ENCODE measurements at regions not wholly inside any gene's neighbourhood (a gene's known extent, or its start where the extent isn't known, plus 50 kb on each side); places are given as distances from the start of the nearest gene placed in this dataset.

DNA sequence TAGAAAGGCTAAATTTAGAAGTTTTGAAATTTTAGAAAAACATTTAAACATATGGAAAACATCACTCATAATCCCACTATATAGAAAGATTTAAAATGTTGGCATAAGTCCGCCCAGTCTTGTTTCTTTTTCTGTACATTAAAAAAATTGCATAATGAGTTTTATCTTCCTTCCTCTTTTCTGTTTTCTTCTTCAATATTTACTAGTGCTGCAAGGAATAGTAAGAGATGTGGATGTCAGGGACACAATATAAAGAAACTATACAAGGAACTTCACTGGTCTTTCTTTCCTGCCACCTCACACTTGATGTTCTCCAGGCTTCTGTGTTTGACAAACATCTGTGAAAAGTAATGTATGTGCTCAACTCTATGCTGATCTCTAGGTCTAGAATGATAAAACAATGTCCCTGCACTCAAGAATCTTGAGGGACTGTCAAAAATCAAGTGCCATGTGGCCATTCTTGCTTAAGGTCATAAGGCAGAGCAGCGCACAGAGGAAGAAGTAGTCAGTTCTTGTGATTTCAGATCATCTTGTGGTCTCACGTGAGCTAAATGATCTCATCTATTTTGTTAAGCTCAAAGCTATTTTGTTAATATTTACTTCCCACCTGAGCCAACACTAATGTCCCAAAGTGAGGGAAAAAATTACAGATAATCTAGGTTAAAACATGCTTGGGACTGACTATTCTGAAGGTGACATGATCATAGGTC is 186.9 kb upstream of the OBI1 start:
- Histone ChIP-seq H3K9ac (ENCODE audit: insufficient read length, low read depth) (no peak overlapping the region), H3K27me3 (ENCODE audit: insufficient read depth, insufficient read length) (no peaks in the 10 kb centered on the region), H3K4me3 (ENCODE audit: insufficient read length, low read depth) (no peak overlapping the region), H3K36me3 (ENCODE audit: insufficient read depth, insufficient read length, low read length) (no peaks in the 10 kb centered on the region), H3K9me3 (ENCODE audit: insufficient read depth, low read length) (no peaks in the 10 kb centered on the region), H3K4me1 (ENCODE audit: insufficient read depth, insufficient read length) (no peaks in the 10 kb centered on the region)
- DNase-seq (ENCODE audit: low read depth, low spot score), result no peak
- TF ChIP-seq YY1 (IDR thresholded peaks at IDR 0.05; ENCODE audit: insufficient read depth, insufficient read length), result no peak
- no peak for TF ChIP-seq SUZ12 (IDR thresholded peaks at IDR 0.05; ENCODE audit: extremely low read depth, insufficient read depth, insufficient read length)
- TF ChIP-seq ZNF274 (IDR thresholded peaks at IDR 0.05; ENCODE audit: low read depth, low read length), result no peak

DNA sequence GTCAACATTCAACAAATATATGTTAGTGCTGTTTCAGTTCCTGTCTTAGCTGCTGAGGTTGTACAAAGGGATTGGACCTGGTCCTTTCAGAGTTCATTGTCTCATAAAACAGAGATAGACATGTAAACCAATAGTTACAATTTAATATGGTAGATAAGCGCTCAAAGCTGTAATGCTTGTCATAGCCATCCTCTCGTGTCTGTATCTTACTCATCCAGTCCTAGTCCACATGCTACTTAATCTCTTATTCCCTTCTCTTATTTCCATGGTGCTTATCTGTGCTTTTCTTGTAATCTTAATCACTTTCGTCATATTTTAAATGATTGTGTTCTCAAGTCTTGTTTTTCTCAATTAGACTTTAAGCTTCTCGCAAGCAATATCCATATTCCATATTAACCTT is 185.2 kb upstream of the OBI1 start:
- Histone ChIP-seq H3K27me3 (ENCODE audit: insufficient read depth, insufficient read length) (no peaks in the 10 kb centered on the region), H3K9me3 (ENCODE audit: insufficient read depth, low read length) (no peaks in the 10 kb centered on the region), H3K4me1 (ENCODE audit: insufficient read depth, insufficient read length) (no peaks in the 10 kb centered on the region), H3K36me3 (ENCODE audit: insufficient read depth, insufficient read length, low read length) (no peaks in the 10 kb centered on the region), H3K9ac (ENCODE audit: insufficient read length, low read depth) (no peak overlapping the region), H3K4me3 (ENCODE audit: insufficient read length, low read depth) (no peak overlapping the region)
- DNase-seq (ENCODE audit: low read depth, low spot score), result no peak
- TF ChIP-seq ZNF274 (IDR thresholded peaks at IDR 0.05; ENCODE audit: low read depth, low read length), result no peak

DNA sequence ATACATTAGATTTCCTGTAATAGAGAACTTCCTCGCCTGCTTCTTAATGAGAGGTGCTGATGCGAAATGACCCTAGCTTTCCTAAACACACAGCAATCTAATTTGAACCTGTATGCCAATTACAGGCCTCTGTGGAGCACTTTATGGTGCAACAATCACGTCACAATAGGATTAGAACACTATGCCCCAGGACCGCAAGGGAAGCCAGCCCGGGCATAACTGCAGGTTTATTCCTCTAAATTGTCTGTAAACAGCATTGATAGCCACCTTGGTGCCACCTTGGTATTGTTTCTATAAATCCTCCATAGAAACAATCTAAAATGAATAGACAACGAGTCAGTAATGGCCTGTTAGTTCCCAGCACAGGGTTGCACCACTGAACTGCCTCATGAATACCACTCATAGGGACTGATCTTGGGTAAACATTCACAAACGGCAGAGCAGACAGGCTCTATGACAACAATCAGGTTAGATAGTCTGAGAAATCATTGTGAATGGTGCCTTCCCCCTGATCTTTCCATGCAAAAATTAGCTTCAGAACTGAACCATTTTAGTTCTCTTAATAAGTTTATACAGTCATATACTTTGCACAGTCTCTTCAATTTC is 182.5 kb upstream of the OBI1 start:
- TF ChIP-seq YY1 (IDR thresholded peaks at IDR 0.05; ENCODE audit: insufficient read depth, insufficient read length) (no peak), ZNF274 (IDR thresholded peaks at IDR 0.05; ENCODE audit: low read depth, low read length) (no peak), SUZ12 (IDR thresholded peaks at IDR 0.05; ENCODE audit: extremely low read depth, insufficient read depth, insufficient read length) (no peak)
- Histone ChIP-seq H3K9me3 (ENCODE audit: insufficient read depth, low read length) (no peaks in the 10 kb centered on the region), H3K27me3 (ENCODE audit: insufficient read depth, insufficient read length) (no peaks in the 10 kb centered on the region), H3K4me3 (ENCODE audit: insufficient read length, low read depth) (no peak overlapping the region), H3K36me3 (ENCODE audit: insufficient read depth, insufficient read length, low read length) (no peaks in the 10 kb centered on the region), H3K9ac (ENCODE audit: insufficient read length, low read depth) (no peak overlapping the region), H3K4me1 (ENCODE audit: insufficient read depth, insufficient read length) (no peaks in the 10 kb centered on the region)
- DNase-seq (ENCODE audit: low read depth, low spot score), result no peak

DNA sequence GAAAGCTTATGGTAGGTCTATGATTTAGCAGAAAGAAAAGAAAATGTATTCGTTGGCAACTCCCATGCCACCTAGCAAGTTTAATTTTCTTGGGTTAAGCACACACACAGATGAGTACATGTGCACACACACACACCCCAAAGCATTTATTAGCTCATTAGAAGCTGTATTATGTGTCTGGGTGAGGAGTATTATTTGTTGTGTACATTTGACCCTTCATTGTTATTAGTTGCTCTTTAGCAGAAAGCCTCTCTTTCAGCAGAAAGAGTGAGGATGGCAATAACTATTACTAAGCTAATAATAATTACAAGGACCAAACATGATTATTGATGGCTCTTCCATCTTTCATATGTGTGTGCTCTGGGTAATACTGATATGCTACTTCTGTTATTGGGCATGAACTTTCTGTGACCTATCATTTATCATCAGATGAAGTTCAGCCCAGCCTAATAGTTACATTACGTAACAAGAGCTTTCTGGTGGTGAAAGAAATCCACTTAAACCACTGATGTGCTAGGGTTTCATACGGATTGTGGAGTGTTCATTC is 177.4 kb upstream of the OBI1 start:
- no peak overlapping the region for H3K9ac ChIP-seq (ENCODE audit: insufficient read length, low read depth)

DNA sequence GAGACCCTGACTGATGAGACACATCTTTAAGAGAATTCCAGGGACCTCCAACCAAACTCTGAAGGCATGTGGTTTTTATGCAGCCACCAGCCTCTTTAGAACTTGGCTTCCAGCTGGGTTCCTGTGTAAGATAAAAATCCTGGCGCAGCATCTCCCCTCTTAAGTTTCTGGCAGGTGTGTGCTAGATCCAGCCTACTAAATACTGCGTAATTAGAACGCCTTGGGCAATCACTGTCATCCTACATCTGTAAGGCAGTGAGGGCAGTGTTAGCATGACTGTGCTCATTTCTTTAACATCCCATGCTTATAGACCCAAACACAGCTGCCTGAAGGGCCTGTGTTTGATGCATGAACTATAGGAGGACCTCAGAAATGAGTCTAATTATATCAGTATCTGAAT is 173.5 kb upstream of the OBI1 start:
- TF ChIP-seq SUZ12 (IDR thresholded peaks at IDR 0.05; ENCODE audit: extremely low read depth, insufficient read depth, insufficient read length) (no peak), ZNF274 (IDR thresholded peaks at IDR 0.05; ENCODE audit: low read depth, low read length) (no peak), YY1 (IDR thresholded peaks at IDR 0.05; ENCODE audit: insufficient read depth, insufficient read length) (no peak)
- no peaks in the 10 kb centered on the region for H3K36me3 ChIP-seq (ENCODE audit: insufficient read depth, insufficient read length, low read length)
- no peak overlapping the region for H3K9ac ChIP-seq (ENCODE audit: insufficient read length, low read depth)
- no peaks in the 10 kb centered on the region for H3K27me3 ChIP-seq (ENCODE audit: insufficient read depth, insufficient read length)
- H3K4me1 ChIP-seq (ENCODE audit: insufficient read depth, insufficient read length), result no peaks in the 10 kb centered on the region
- no peaks in the 10 kb centered on the region for H3K9me3 ChIP-seq (ENCODE audit: insufficient read depth, low read length)
- DNase-seq (ENCODE audit: low read depth, low spot score), result no peak
- H3K4me3 ChIP-seq (ENCODE audit: insufficient read length, low read depth), result no peak overlapping the region

More for the DNA sequence above, 177.4 kb upstream of the OBI1 start:
- Histone ChIP-seq H3K9me3 (ENCODE audit: insufficient read depth, low read length) (no peaks in the 10 kb centered on the region), H3K36me3 (ENCODE audit: insufficient read depth, insufficient read length, low read length) (no peaks in the 10 kb centered on the region), H3K4me1 (ENCODE audit: insufficient read depth, insufficient read length) (no peaks in the 10 kb centered on the region), H3K4me3 (ENCODE audit: insufficient read length, low read depth) (no peak overlapping the region), H3K27me3 (ENCODE audit: insufficient read depth, insufficient read length) (no peaks in the 10 kb centered on the region)
- no peak for DNase-seq (ENCODE audit: low read depth, low spot score)
- TF ChIP-seq ZNF274 (IDR thresholded peaks at IDR 0.05; ENCODE audit: low read depth, low read length), result no peak
- TF ChIP-seq SUZ12 (IDR thresholded peaks at IDR 0.05; ENCODE audit: extremely low read depth, insufficient read depth, insufficient read length), result no peak
- no peak for TF ChIP-seq YY1 (IDR thresholded peaks at IDR 0.05; ENCODE audit: insufficient read depth, insufficient read length)

DNA sequence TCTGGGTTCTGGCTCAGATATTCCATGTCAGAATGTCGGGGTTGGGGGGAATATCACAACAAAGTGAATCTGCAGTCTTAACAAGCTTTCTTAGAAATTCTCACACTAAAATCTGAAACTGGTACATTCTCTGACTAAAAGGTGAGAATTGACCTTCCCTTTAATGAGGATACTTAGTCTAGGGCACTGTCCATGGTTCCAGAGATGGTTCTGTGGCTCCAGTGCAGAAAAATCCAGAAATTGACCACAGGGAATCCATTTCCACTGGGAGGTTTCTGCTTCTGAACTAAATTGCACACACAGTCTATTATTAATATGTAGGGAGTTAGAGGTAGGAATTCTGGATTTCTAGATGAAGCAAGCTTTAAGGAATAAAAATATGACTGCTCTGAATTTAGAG is 171.6 kb upstream of the OBI1 start:
- H3K36me3 ChIP-seq (ENCODE audit: insufficient read depth, insufficient read length, low read length), result no peaks in the 10 kb centered on the region
- H3K9me3 ChIP-seq (ENCODE audit: insufficient read depth, low read length), result no peaks in the 10 kb centered on the region
- no peak for DNase-seq (ENCODE audit: low read depth, low spot score)
- no peaks in the 10 kb centered on the region for H3K4me1 ChIP-seq (ENCODE audit: insufficient read depth, insufficient read length)
- H3K27me3 ChIP-seq (ENCODE audit: insufficient read depth, insufficient read length), result no peaks in the 10 kb centered on the region
- H3K9ac ChIP-seq (ENCODE audit: insufficient read length, low read depth), result no peak overlapping the region
- no peak overlapping the region for H3K4me3 ChIP-seq (ENCODE audit: insufficient read length, low read depth)
- TF ChIP-seq ZNF274 (IDR thresholded peaks at IDR 0.05; ENCODE audit: low read depth, low read length) (no peak), SUZ12 (IDR thresholded peaks at IDR 0.05; ENCODE audit: extremely low read depth, insufficient read depth, insufficient read length) (no peak), YY1 (IDR thresholded peaks at IDR 0.05; ENCODE audit: insufficient read depth, insufficient read length) (no peak)

DNA sequence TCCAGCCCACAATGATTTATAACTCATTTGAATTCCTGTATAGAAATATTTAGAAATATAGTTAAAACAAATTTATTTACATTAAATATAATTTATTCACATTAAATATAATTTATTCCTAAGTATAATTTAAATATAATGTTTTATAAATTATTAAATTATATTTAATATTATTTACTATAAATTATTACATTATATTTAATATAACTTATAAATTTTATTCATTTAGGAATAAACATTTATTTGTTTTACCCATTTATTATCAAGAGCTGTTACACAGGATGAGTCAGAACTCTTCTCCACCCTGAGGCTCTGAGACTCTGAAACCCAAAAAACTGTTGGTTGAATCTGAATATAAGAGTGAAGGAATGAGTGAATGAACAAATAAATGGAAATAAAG is 170.9 kb upstream of the OBI1 start:
- H3K9me3 ChIP-seq (ENCODE audit: insufficient read depth, low read length), result no peaks in the 10 kb centered on the region
- H3K4me3 ChIP-seq (ENCODE audit: insufficient read length, low read depth), result no peak overlapping the region
- TF ChIP-seq YY1 (IDR thresholded peaks at IDR 0.05; ENCODE audit: insufficient read depth, insufficient read length) (no peak), SUZ12 (IDR thresholded peaks at IDR 0.05; ENCODE audit: extremely low read depth, insufficient read depth, insufficient read length) (no peak), ZNF274 (IDR thresholded peaks at IDR 0.05; ENCODE audit: low read depth, low read length) (no peak)
- no peak overlapping the region for H3K9ac ChIP-seq (ENCODE audit: insufficient read length, low read depth)
- H3K4me1 ChIP-seq (ENCODE audit: insufficient read depth, insufficient read length), result no peaks in the 10 kb centered on the region
- H3K27me3 ChIP-seq (ENCODE audit: insufficient read depth, insufficient read length), result no peaks in the 10 kb centered on the region
- DNase-seq (ENCODE audit: low read depth, low spot score), result no peak
- H3K36me3 ChIP-seq (ENCODE audit: insufficient read depth, insufficient read length, low read length), result no peaks in the 10 kb centered on the region
